Peyer's patch (tissue), 4 donors: ENCODE measurements at regions not wholly inside any gene's neighbourhood (a gene's known extent, or its start where the extent isn't known, plus 50 kb on each side); places are given as distances from the start of the nearest gene placed in this dataset.

Source experiments
- CTCF ChIP-seq, 6 experiments: fragments of 450-650 bp in 4 of 6; fragments of 200-600 bp in 2 of 6; sonication (generic) in 1 of 6; IDR thresholded peaks; one replicate each; pipeline ENCODE4 v1.5.1; 2017 to 2019; ENCODE audit warnings: antibody characterized with exemption in 6 of 6, mild to moderate bottlenecking in 3 of 6, moderate library complexity in 1 of 6
- POLR2A ChIP-seq, 2 donors: fragments of 450-650 bp; IDR thresholded peaks; one replicate each; pipeline ENCODE4 v1.5.1; 2017; ENCODE audit warnings: antibody characterized with exemption in 2 of 2, mild to moderate bottlenecking in 2 of 2, moderate library complexity in 2 of 2

- TF ChIP-seq CTCF (IDR thresholded peaks at IDR 0.05) = no peak
- TF ChIP-seq POLR2A (IDR thresholded peaks at IDR 0.05) = no peak
Observed at GRCh38 chr3:62995119-62995518, 119.9 kb upstream of the CADPS start.
